OCI-LY7 (cell line): ENCODE measurements at regions not wholly inside any gene's neighbourhood (a gene's known extent, or its start where the extent isn't known, plus 50 kb on each side); places are given as distances from the start of the nearest gene placed in this dataset.

Source experiments
- BruUV-seq: library from RNA; stranded (reverse); fragments of 400-500 nt; replicated peaks from 2 replicates; lab custom pipeline; 2021; lab: Mats Ljungman, UMichigan
- CTCF ChIA-PET: fragments of 300-600 bp; sonication (Branson Sonifier 250); formaldehyde crosslinking; loops from one replicate; lab custom pipeline; 2022; ENCODE audit warnings: antibody characterized with exemption; ENCODE audit not compliant: unreplicated experiment; lab: Charles Lee
- POLR2A ChIA-PET: fragments of 300-600 bp; sonication (Branson Sonifier 250); formaldehyde crosslinking; loops from one replicate; lab custom pipeline; 2022; ENCODE audit warnings: antibody characterized with exemption; lab: Charles Lee
- DNase-seq: peaks from one replicate; pipeline ENCODE4 v3.0.0-alpha.2; 2015; ENCODE audit warnings: low spot score
- H2AFZ ChIP-seq: fragments of 200-600 bp; sonication (generic), shearing (Covaris generic); 2 replicates; pipeline ENCODE4 v1.6.1; 2014; ENCODE audit warnings: mild to moderate bottlenecking, antibody characterized with exemption, low read length, moderate library complexity
- H3K27ac ChIP-seq: fragments of 200-600 bp; sonication (generic); 2 replicates; pipeline ENCODE4 v1.5.1; 2014; ENCODE audit warnings: mixed run types, low read depth, mild to moderate bottlenecking, moderate library complexity, low read length, inconsistent platforms; ENCODE audit not compliant: poor library complexity, severe bottlenecking
- H3K36me3 ChIP-seq: fragments of 200-600 bp; sonication (generic); 2 replicates; pipeline ENCODE4 v1.6.1; 2014; ENCODE audit warnings: mild to moderate bottlenecking, antibody characterized with exemption, low read length, moderate library complexity, mixed read lengths; ENCODE audit not compliant: insufficient read depth
- H3K4me1 ChIP-seq: fragments of 200-600 bp; sonication (generic); 2 replicates; pipeline ENCODE4 v1.5.1; 2014; ENCODE audit warnings: mild to moderate bottlenecking, low read length; ENCODE audit not compliant: insufficient read depth, poor library complexity, severe bottlenecking
- H3K4me2 ChIP-seq: fragments of 200-600 bp; sonication (generic); 2 replicates; pipeline ENCODE4 v1.6.1; 2014; ENCODE audit warnings: mild to moderate bottlenecking, low read length
- H3K4me3 ChIP-seq: fragments of 200-600 bp; sonication (generic); 2 replicates; pipeline ENCODE4 v1.5.1; 2014; ENCODE audit warnings: mild to moderate bottlenecking, low read depth, low read length; ENCODE audit not compliant: poor library complexity, severe bottlenecking
- H3K79me2 ChIP-seq: fragments of 200-600 bp; sonication (generic); 2 replicates; pipeline ENCODE4 v1.6.1; 2016; ENCODE audit warnings: low read depth, mild to moderate bottlenecking, low read length, moderate library complexity, mixed read lengths; ENCODE audit not compliant: insufficient read depth
- H3K9me2 ChIP-seq: fragments of 200-600 bp; sonication (generic); 2 replicates; pipeline ENCODE4 v1.6.1; 2016; ENCODE audit warnings: mild to moderate bottlenecking, low read length, mixed read lengths; ENCODE audit not compliant: insufficient read depth
- H3K9me3 ChIP-seq: fragments of 200-600 bp; sonication (generic); 2 replicates; pipeline ENCODE4 v1.6.1; 2014; ENCODE audit warnings: mild to moderate bottlenecking, mixed run types, low read length, mixed read lengths
- H4K20me1 ChIP-seq: fragments of 200-600 bp; sonication (generic); 2 replicates; pipeline ENCODE4 v1.6.1; 2014; ENCODE audit warnings: mild to moderate bottlenecking, antibody characterized with exemption, low read length, moderate library complexity, mixed read lengths; ENCODE audit not compliant: insufficient read depth
- EZH2phosphoT487 ChIP-seq: fragments of 200-600 bp; sonication (generic); IDR thresholded peaks from 2 replicates; pipeline ENCODE4 v1.6.1; 2018; ENCODE audit warnings: low read depth, borderline replicate concordance, mild to moderate bottlenecking, mixed run types, antibody characterized with exemption, low read length, moderate library complexity, mixed read lengths
- intact Hi-C: fragments of 100-400 bp; cut with micrococcal nuclease; formaldehyde crosslinking; loops from one replicate; pipeline ENCODE4 v1.10.0; 2022; ENCODE audit not compliant: unreplicated experiment
- TF ChIP-seq, protein P1 (sequence below): fragments of 200-600 bp; sonication (generic); conservative IDR thresholded peaks from 2 replicates; pipeline ENCODE4 v1.5.1; 2014; ENCODE audit warnings: mild to moderate bottlenecking, antibody characterized with exemption, low read length, moderate library complexity, mixed read lengths

DNA sequence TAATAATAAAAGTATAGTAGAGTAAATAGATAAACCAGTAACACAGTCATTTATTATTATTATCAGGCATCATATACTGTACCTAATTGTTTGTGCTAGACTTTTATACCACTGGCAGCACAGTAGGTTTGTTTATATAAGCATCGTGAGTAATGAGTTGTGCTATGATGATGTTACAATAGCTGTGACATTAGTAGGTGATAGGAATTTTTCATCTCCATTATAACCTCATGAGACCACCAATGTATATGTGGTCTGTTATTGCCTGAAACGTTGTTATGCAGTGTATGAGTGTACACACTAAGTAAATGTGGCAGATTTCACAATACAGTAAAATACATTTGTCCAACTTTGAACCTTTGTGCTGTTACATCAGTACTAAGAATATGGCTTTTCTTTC, 72.7 kb upstream of the SPATA31D4 start:
- Histone ChIP-seq H3K27ac (no peak overlapping the region), H3K9me3 (no peaks in the 10 kb centered on the region), H3K79me2 (no peaks in the 10 kb centered on the region), H3K36me3 (no peaks in the 10 kb centered on the region), H2AFZ (no peak overlapping the region), H3K9me2 (no peaks in the 10 kb centered on the region), H4K20me1 (no peaks in the 10 kb centered on the region), H3K4me1 (no peaks in the 10 kb centered on the region), H3K4me2 (no peak overlapping the region), H3K4me3 (no peak overlapping the region)
- ChIA-PET POLR2A (interaction anchor here (0.6 to 1.5 kb wide), 2 partner anchors 24 to 49 kb away, joined by 3 to 4 read pairs; no protein-coding TSS in a partner anchor), CTCF (no interaction called here)
- intact Hi-C loops, result no loop called here
- no peak for DNase-seq
- TF ChIP-seq EZH2phosphoT487, result no peak
- TF ChIP-seq, protein P1, sequence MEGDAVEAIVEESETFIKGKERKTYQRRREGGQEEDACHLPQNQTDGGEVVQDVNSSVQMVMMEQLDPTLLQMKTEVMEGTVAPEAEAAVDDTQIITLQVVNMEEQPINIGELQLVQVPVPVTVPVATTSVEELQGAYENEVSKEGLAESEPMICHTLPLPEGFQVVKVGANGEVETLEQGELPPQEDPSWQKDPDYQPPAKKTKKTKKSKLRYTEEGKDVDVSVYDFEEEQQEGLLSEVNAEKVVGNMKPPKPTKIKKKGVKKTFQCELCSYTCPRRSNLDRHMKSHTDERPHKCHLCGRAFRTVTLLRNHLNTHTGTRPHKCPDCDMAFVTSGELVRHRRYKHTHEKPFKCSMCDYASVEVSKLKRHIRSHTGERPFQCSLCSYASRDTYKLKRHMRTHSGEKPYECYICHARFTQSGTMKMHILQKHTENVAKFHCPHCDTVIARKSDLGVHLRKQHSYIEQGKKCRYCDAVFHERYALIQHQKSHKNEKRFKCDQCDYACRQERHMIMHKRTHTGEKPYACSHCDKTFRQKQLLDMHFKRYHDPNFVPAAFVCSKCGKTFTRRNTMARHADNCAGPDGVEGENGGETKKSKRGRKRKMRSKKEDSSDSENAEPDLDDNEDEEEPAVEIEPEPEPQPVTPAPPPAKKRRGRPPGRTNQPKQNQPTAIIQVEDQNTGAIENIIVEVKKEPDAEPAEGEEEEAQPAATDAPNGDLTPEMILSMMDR, result no peak
- BruUV-seq, result no TSS peak

DNA sequence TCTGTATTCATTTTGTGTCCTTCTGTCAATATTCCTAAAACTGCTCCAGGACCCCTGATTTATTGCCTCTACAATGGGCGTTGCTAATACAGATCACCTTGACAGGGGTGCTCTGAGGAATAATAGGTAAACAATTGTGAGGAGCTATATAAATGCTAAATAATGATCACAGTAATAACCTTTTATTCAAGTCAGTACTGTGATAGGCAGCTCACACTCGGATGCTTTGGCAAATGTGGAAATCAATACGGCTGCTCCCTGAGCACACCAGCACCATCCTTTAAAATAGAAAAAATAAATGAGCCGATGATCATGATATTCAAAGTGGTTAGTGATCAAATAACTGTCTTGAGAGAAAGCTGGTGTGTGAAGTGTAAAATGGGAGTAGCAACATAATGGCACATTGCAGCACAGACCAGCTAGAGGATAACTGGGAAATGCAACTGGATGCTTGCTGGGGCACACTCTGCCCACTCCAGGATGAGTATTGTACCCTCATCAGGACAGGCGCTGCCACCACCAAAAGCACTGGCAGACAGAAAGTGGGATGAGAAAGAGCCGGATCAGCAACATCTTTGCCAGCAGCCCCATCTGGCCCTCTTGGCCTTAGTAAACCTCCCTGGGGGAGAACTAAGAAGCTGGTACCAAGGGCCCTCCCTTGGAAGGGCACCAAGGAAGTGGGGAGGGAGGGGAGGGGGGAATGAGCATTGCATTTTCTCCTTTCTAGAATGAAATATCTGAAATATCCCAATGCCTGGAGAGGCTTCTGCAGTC, 69.4 kb upstream of the SPATA31D4 start:
- no peak for DNase-seq
- BruUV-seq, result no TSS peak
- CTCF ChIA-PET, result no interaction called here
- H3K9me2 ChIP-seq, result no peaks in the 10 kb centered on the region
- H3K36me3 ChIP-seq, result no peaks in the 10 kb centered on the region
- no peaks in the 10 kb centered on the region for H4K20me1 ChIP-seq
- TF ChIP-seq, protein P1, result no peak
- TF ChIP-seq EZH2phosphoT487, result no peak
- H3K4me2 ChIP-seq, result no peak overlapping the region
- no peak overlapping the region for H3K4me3 ChIP-seq
- no peaks in the 10 kb centered on the region for H3K4me1 ChIP-seq
- H3K27ac ChIP-seq, result no peak overlapping the region
- intact Hi-C loops, result no loop called here
- H3K79me2 ChIP-seq, result no peaks in the 10 kb centered on the region
- no peaks in the 10 kb centered on the region for H3K9me3 ChIP-seq
- POLR2A ChIA-PET, result no interaction called here
- no peak overlapping the region for H2AFZ ChIP-seq

DNA sequence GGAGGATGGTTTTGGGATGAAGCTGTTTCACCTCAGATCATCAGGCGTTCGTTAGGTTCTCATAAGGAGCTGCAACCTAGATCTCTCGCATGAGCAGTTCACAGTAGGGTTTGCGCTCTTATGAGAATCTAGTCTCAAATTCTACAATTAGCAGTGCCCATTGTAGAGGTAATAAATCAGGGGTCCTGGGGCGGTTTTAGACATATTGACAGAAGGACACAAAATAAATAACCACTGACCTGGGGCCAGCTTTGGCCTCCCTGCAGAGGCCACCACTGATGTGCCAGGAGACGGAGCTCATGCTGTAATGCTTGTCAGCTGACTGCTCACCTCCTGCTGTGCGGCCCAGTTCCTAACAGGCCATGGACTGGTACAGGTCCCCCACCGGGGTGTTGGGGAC, 67.6 kb upstream of the SPATA31D4 start:
- TF ChIP-seq, protein P1, result no peak
- no peak for TF ChIP-seq EZH2phosphoT487
- POLR2A ChIA-PET, result no interaction called here
- Histone ChIP-seq H3K27ac (no peak overlapping the region), H3K36me3 (no peaks in the 10 kb centered on the region), H3K4me1 (no peaks in the 10 kb centered on the region), H3K4me2 (no peak overlapping the region), H3K79me2 (no peaks in the 10 kb centered on the region), H4K20me1 (no peaks in the 10 kb centered on the region), H3K9me2 (no peaks in the 10 kb centered on the region), H3K9me3 (no peaks in the 10 kb centered on the region), H2AFZ (no peak overlapping the region), H3K4me3 (no peak overlapping the region)
- BruUV-seq, result no TSS peak
- CTCF ChIA-PET, result no interaction called here
- intact Hi-C loops, result no loop called here
- no peak for DNase-seq
